Renal cortical epithelial cell (primary cell): ENCODE measurements at regions not wholly inside any gene's neighbourhood (a gene's known extent, or its start where the extent isn't known, plus 50 kb on each side); places are given as distances from the start of the nearest gene placed in this dataset.

Experiments used
- DNase-seq: peaks from one replicate; pipeline ENCODE4 v3.0.0-alpha.2; 2011; ENCODE audit warnings: low read depth

DNA sequence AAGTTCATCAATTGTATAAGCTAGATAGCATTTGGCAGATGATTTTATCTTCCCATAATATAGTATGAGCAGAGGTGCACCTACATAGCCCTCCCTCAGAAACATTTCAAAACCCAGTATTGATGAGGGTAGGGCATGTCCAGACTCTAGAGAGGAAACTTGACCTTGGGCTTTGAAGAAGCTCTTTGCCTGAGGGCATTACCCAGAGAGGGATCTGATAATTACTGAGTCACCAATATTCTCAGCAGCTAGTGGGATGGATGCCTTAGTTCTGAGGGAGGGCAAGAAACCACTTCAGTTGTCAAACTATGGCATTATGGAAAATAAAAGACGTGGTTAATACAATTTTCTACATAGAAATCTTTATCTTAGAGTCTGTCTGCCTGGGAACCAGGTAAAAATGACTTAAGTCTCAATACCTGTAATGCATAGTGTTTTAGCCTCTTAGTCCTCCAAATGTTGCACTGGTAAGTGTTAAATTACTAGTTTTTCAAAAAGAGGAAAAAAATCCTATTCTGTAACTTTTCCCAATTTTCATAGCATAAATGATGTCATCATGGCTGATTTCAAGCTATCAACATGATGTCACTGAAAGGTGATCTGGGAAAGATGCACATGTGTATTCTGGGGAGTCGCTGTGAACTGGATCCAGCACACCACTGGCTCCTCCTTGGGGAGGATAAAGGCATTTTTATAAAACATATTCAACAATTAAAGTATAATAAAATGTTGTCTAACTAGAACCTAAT lies 809.0 kb downstream of the KCTD16 start:
- DNase-seq: no peak

GRCh38 chr5:144972317-144972716 lies 801.6 kb downstream of the KCTD16 start:
- no peak for DNase-seq

DNA sequence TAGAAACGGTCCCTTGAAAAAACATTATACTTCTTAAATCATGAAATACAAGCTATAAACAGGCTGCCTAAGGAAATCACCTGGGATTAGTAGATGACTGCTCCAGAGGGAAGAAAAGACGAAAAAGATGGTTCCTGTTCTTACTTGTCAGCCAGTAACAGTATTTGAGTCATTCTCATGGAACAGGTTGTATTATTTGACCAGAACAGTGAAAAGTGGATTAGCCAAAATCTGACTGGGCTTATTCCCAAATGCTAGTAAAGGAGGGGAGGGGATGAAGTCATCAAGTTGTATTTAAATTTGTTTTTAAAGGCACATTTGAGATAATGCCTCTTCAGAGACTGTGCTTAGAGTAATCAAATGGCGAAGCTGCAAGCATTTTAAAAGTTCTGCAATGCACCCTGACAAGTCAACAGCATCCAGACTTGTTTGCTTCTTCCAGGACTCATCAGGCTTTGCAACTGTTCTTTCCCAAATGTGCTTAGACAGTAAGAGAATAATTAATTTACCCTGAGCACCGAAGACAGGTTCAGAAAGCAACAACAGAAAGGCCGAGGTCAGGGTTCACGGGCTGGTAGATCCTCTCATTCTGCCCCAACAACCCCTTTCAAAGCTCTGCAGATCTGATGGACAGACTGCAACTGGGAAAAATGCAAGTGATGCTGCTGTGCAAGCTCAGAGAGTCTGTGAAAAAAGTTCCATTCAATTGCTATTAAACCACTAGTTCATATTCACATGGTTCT lies 800.6 kb downstream of the KCTD16 start:
- DNase-seq: no peak

GRCh38 chr5:144960296-144960695 lies 789.6 kb downstream of the KCTD16 start:
- no peak for DNase-seq

GRCh38 chr5:144958002-144958401 lies 787.3 kb downstream of the KCTD16 start:
- DNase-seq: no peak

DNA sequence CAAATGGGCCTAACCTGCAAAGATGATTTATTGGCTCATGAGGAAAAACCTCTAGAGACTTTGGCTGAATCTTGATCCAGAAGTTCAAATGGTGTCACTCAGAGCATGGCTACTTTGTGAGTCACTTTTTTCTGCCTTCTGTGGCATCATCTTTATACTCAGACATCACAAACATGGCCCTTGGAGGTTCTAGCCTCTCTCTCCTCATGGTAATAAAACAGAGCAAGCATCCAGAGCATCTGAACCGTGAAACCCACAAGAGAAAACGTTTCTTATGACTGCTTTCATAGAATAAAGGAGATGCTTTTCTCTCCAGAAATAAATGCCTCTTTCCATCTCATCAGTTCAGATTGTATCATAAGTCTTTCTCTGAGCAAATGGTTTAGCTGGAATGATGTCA lies 780.3 kb downstream of the KCTD16 start:
- peak; percentile 52 for DNase-seq

- DNase-seq: no peak
Measured at GRCh38 chr5:144947023-144947422, 776.4 kb downstream of the KCTD16 start.

DNA sequence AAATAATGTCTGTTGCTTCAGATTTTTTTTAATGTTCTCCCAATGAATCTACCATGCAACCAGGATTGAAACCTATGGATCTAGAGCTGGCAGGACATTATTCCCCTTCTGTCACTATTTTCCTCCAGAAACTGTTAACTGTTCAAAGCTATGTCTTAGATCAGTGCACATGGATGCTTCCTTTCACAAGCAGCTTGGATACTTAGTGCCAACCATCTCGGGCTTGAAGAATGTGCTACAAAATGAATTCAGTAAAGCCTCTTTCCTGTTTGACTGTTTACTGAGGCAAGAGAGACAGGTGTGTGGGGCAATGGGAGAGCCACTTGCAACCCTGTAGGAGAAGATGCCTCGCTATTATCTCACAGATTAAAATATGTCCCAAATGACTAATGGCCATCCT lies 774.8 kb downstream of the KCTD16 start:
- DNase-seq: no peak

- no peak for DNase-seq
Measured at GRCh38 chr5:144944936-144945335, 774.3 kb downstream of the KCTD16 start.

DNA sequence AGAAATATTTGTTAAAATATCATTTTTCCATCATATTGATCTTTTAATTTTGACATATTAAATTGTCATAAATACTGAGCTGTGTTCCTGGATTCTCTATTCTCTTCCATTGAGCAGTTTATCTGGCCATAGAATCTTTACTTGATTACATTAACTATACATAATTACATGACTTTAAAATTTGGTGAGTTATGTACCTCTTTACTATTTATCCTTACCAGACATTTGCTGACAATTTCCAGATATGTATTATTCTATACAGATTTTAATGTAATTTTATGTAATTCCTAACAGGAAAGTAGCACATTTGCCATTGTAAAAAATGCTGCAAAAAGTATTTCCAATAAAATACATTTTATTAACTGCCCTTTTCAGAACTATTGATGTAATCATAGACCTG lies 770.3 kb downstream of the KCTD16 start:
- no peak for DNase-seq

GRCh38 chr5:144918371-144918770 lies 747.7 kb downstream of the KCTD16 start:
- no peak for DNase-seq

DNA sequence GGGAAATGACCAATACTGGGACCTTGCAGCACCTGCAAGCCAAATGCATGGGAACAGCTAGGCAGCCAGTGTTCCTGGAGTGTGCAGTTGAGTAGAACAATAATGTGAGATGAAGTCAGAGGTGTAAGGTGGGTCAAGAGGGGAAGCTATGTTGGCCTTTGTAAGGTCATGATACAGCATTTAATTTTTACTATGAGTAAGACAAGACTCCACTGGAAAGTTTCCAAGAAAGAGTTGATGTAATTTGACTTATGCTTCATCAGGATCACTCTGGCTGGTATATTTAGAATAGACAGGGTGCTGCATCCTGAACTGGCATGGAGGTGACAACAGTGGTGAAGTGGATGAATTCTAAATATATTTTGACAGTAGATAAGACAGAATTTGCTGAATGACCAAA lies 744.8 kb downstream of the KCTD16 start:
- no peak for DNase-seq

DNA sequence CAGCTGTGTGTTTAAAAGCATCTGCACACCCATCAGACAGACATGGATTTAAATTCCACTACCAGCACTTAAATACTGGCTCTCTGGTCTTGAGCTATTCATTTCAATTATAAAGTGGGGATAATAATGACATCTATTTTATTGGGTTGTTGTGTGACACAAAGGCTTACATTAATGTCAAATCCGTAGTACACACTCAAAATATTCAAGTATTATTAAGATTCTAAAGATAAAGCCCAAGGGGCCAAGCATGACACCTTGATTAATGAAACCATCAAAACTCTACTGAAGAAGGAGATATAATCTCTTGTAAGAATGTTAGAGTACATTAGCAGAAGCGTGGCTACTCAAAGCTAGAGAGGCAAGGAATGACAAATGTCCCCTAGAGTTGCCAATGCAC lies 743.0 kb downstream of the KCTD16 start:
- no peak for DNase-seq

GRCh38 chr5:144896473-144896872 lies 725.8 kb downstream of the KCTD16 start:
- no peak for DNase-seq

DNA sequence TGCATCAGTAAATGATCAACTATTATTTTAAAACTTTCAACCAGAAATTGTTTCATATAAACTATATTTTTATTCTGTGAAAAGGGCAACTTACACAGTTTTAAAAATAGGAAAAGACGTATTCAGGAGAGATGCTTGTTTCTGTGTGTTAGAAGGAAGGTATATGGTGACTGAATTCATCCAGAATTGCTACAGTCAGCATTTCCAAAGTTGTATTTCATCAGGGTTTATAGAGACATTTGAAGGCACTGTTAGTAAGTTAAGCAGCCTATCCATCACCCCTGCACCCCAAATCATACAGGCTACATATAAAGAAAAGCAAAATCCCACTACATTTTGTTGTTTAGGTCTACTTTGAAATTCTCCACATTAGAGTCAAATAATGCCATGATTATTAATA lies 716.0 kb downstream of the KCTD16 start:
- DNase-seq: no peak

- DNase-seq: no peak
Measured at GRCh38 chr5:144882739-144883283, 712.1 kb downstream of the KCTD16 start.

- no peak for DNase-seq
Measured at GRCh38 chr5:144880513-144880912, 709.8 kb downstream of the KCTD16 start.

DNA sequence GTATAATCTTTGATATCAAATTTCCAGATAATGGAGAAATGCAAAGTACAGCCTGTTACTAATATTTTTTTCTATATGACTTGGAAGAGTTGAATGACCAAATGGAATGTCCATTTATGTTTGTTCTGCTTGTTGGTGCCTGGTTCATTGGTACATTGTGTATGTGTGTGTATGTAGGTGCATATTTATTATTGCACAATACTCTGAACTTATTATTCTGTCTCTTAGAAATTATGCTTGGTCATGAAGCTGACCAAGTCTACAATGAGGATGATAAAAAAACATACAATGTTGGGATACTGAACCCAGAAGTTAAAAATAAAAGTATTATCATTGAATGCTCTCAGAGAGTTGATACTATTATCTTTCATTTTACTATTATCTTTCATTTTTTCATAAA lies 706.3 kb downstream of the KCTD16 start:
- no peak for DNase-seq

GRCh38 chr5:144873076-144873475 lies 702.4 kb downstream of the KCTD16 start:
- DNase-seq: no peak

GRCh38 chr5:144864118-144864517 lies 693.4 kb downstream of the KCTD16 start:
- peak; percentile 1 for DNase-seq

DNA sequence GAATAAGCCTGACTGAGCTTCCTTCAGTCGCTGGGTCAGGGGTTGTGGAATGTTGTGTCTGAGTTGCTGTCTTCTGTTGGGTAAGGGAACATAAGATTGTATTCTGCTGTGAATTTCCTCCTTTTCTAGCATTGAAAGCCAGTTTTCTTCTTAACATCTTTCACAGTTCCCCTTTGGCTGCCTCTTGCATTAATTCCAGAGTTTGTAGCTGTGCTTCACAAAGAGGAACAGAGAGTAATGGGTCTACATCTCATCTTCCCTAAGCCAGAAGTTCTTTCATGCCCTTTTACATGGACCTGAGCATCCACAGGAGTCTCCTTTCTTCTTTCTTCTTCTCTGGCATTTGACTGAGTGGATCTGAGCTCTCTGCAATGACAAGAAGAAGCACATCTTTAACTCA lies 686.8 kb downstream of the KCTD16 start:
- DNase-seq: no peak

- no peak for DNase-seq
Measured at GRCh38 chr5:144844086-144844485, 673.4 kb downstream of the KCTD16 start.

GRCh38 chr5:144832416-144832815 lies 661.7 kb downstream of the KCTD16 start:
- DNase-seq: no peak
